Panc1 (cell line): ENCODE measurements at regions not wholly inside any gene's neighbourhood (a gene's known extent, or its start where the extent isn't known, plus 50 kb on each side); places are given as distances from the start of the nearest gene placed in this dataset.

Experiments used
- ATAC-seq: fragments of 200-7000 bp; cut with Tn5 transposase; 2 replicates; pipeline ENCODE4 v1.9.1; 2020; ENCODE audit warnings: mild to moderate bottlenecking, moderate library complexity
- BruUV-seq: library from RNA; stranded (reverse); fragments of 400-500 nt; replicated peaks from 2 replicates; lab custom pipeline; 2021; lab: Mats Ljungman, UMichigan
- CTCF ChIA-PET: fragments of 300-600 bp; sonication (Branson Sonifier 250); formaldehyde crosslinking; loops from one replicate; lab custom pipeline; 2022; ENCODE audit warnings: antibody characterized with exemption; lab: Charles Lee
- POLR2A ChIA-PET: fragments of 300-600 bp; sonication (Branson Sonifier 250); formaldehyde crosslinking; loops from one replicate; lab custom pipeline; 2022; ENCODE audit warnings: antibody characterized with exemption; lab: Charles Lee
- DNase-seq: peaks from one replicate; pipeline ENCODE4 v3.0.0-alpha.2; 2010; ENCODE audit warnings: low read depth, low spot score
- H3K27ac ChIP-seq: 2 replicates; pipeline ENCODE4 v1.5.1; 2011; ENCODE audit warnings: mild to moderate bottlenecking, low read length, inconsistent platforms
- H3K27me3 ChIP-seq: fragments of 200-500 bp; sonication (Bioruptor generic); 2 replicates; pipeline ENCODE4 v1.6.0; 2014; ENCODE audit warnings: low read length, inconsistent platforms; ENCODE audit not compliant: control insufficient read depth, insufficient read depth
- H3K36me3 ChIP-seq: fragments of 200-500 bp; sonication (Bioruptor generic); 2 replicates; pipeline ENCODE4 v1.5.1; 2014; ENCODE audit warnings: inconsistent platforms, mild to moderate bottlenecking, low read length, moderate library complexity; ENCODE audit not compliant: control insufficient read depth, insufficient read depth
- H3K4me1 ChIP-seq: 2 replicates; pipeline ENCODE4 v1.5.1; 2011; ENCODE audit warnings: inconsistent platforms, mild to moderate bottlenecking, low read length, moderate library complexity; ENCODE audit not compliant: control insufficient read depth, insufficient read depth
- H3K4me3 ChIP-seq, 2 experiments: 2 replicates each; pipeline ENCODE4 v1.5.1; 2011 to 2012; ENCODE audit warnings: low read depth in 2 of 2, low read length in 2 of 2, mild to moderate bottlenecking in 2 of 2, inconsistent platforms in 1 of 2, moderate library complexity in 1 of 2
- H3K9me3 ChIP-seq: fragments of 200-500 bp; sonication (Bioruptor generic); 2 replicates; pipeline ENCODE4 v1.5.1; 2014; ENCODE audit warnings: low read depth, mild to moderate bottlenecking, inconsistent platforms, low read length, moderate library complexity; ENCODE audit not compliant: control insufficient read depth, insufficient read depth
- CTCF ChIP-seq: fragments of 450-650 bp; IDR thresholded peaks from 2 replicates; pipeline ENCODE4 v1.5.1; 2017; ENCODE audit warnings: mild to moderate bottlenecking
- POLR2AphosphoS5 ChIP-seq: IDR thresholded peaks from 2 replicates; pipeline ENCODE4 v1.6.1; 2012; ENCODE audit warnings: mild to moderate bottlenecking, low read depth, low read length, moderate library complexity
- SIN3A ChIP-seq: IDR thresholded peaks from 2 replicates; pipeline ENCODE4 v1.6.1; 2012; ENCODE audit warnings: low read depth, mild to moderate bottlenecking, low read length, moderate library complexity, borderline replicate concordance; ENCODE audit not compliant: insufficient read depth
- TCF7L2 ChIP-seq: IDR thresholded peaks from 2 replicates; pipeline ENCODE4 v1.6.1; 2011; ENCODE audit warnings: mild to moderate bottlenecking, low read depth, low read length, inconsistent platforms
- in situ Hi-C: cut with HindIII; loops from 2 replicates; pipeline ENCODE4 v1.10.0; 2016; ENCODE audit warnings: low sequenced_read_pairs, low pct_unique_long_range_greater_than_20kb
- intact Hi-C: fragments of 100-400 bp; cut with micrococcal nuclease; formaldehyde crosslinking; loops from one replicate; pipeline ENCODE4 v1.10.0; 2022; ENCODE audit not compliant: unreplicated experiment
- TF ChIP-seq, protein P1 (sequence below), 2 experiments: IDR thresholded peaks; 2 replicates each; pipeline ENCODE4 v1.6.1; 2011 to 2012; ENCODE audit warnings: low read depth in 2 of 2, control low read depth in 1 of 2, low read length in 1 of 2, mild to moderate bottlenecking in 1 of 2, moderate library complexity in 1 of 2; ENCODE audit not compliant: insufficient read depth in 1 of 2

- Histone ChIP-seq H3K27ac (no peak overlapping the region), H3K4me1 (no peaks in the 10 kb centered on the region), H3K36me3 (no peaks in the 10 kb centered on the region), H3K27me3 (no peaks in the 10 kb centered on the region), H3K9me3 (no peaks in the 10 kb centered on the region), H3K4me3 (no peak overlapping the region)
- DNase-seq = no peak
- POLR2A ChIA-PET = no interaction called here
- no TSS peak for BruUV-seq
- no peak for ATAC-seq
- TF ChIP-seq, protein P1, sequence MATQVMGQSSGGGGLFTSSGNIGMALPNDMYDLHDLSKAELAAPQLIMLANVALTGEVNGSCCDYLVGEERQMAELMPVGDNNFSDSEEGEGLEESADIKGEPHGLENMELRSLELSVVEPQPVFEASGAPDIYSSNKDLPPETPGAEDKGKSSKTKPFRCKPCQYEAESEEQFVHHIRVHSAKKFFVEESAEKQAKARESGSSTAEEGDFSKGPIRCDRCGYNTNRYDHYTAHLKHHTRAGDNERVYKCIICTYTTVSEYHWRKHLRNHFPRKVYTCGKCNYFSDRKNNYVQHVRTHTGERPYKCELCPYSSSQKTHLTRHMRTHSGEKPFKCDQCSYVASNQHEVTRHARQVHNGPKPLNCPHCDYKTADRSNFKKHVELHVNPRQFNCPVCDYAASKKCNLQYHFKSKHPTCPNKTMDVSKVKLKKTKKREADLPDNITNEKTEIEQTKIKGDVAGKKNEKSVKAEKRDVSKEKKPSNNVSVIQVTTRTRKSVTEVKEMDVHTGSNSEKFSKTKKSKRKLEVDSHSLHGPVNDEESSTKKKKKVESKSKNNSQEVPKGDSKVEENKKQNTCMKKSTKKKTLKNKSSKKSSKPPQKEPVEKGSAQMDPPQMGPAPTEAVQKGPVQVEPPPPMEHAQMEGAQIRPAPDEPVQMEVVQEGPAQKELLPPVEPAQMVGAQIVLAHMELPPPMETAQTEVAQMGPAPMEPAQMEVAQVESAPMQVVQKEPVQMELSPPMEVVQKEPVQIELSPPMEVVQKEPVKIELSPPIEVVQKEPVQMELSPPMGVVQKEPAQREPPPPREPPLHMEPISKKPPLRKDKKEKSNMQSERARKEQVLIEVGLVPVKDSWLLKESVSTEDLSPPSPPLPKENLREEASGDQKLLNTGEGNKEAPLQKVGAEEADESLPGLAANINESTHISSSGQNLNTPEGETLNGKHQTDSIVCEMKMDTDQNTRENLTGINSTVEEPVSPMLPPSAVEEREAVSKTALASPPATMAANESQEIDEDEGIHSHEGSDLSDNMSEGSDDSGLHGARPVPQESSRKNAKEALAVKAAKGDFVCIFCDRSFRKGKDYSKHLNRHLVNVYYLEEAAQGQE (IDR thresholded peaks at IDR 0.05; ENCODE audit: insufficient read depth in 1 of 2, low read depth in 2 of 2, low read length in 1 of 2) = no peak
- no peak for TF ChIP-seq TCF7L2
- TF ChIP-seq CTCF = no peak
- no peak for TF ChIP-seq SIN3A
- CTCF ChIA-PET = no interaction called here
- intact Hi-C loops (loop anchor here (10.0 kb wide), 1 partner anchor 639 kb away; no protein-coding TSS in a partner anchor), in situ Hi-C loops (no loop called here)
These were observed 97.8 kb downstream of the AQP9 start for GRCh38 chr15:58235961-58236360.

DNA sequence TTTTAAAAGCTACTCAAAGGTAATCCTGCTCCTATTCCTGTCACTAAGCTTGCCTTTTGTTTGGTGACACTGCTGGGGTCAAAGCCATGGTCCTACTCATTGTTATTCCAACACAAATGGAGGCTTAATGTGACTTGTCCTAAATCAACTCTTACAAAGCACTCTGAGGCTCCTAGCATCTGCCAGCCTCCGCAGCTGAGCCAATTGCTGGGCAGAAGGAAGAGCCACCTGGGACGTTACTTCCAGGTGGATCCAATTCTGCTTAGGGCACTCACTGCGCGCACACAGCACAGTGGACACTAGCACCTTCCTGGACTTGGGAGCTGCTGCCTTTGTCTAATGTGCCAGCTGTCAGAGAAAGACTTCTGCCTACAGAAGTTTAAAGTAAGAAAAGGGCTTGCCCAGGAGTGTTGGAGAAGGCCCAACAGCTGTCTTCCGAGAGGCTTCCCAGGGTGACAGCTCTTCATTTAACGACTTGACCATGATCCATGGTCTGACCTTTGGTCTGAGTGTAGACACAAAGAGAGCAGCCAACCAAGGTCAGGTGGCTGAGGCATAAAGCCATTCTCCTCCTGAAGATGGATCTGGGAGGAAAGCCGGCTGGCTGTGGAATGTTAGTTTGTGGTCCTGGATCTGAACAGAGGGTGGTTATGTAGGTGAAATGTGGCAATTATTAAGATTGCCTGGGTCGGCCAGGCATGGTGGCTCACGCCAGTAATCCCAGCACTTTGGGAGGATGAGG, 102.2 kb downstream of the AQP9 start:
- H3K4me3 ChIP-seq = no peak overlapping the region
- in situ Hi-C loops (no loop called here), intact Hi-C loops (no loop called here)
- DNase-seq = no peak
- no peaks in the 10 kb centered on the region for H3K4me1 ChIP-seq
- no peak for TF ChIP-seq POLR2AphosphoS5
- no peak for TF ChIP-seq SIN3A
- TF ChIP-seq TCF7L2 = no peak
- TF ChIP-seq, protein P1 (IDR thresholded peaks at IDR 0.05; ENCODE audit: insufficient read depth in 1 of 2, low read depth in 2 of 2, low read length in 1 of 2) = no peak
- TF ChIP-seq CTCF = no peak
- ATAC-seq = no peak
- no peak overlapping the region for H3K27ac ChIP-seq
- H3K27me3 ChIP-seq = no peaks in the 10 kb centered on the region
- ChIA-PET POLR2A (no interaction called here), CTCF (no interaction called here)
- BruUV-seq = no TSS peak
- H3K36me3 ChIP-seq = no peaks in the 10 kb centered on the region
- H3K9me3 ChIP-seq = no peaks in the 10 kb centered on the region
